ENCODE measurements at regions not wholly inside any gene's neighbourhood (a gene's known extent, or its start where the extent isn't known, plus 50 kb on each side); places are given as distances from the start of the nearest gene placed in this dataset.

DNA sequence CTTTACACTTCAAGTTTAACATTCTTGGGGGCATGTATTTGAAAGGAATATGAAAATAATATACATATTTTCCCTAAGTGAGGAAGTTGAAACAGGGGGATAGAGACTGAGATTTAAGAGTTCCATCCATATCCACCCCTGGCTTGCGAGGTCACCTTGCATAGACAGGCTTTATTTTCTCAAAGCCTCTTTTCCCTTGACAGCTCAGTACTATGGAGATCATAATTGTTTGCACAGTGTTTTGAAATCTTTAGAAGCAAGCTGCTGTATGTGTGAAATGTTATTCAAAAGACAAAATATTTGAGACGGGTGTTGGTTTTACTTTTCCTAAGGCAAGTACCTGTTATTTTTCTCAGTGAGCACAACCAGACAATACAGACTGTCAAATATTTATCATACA, 163.1 kb downstream of the LRRC70 start:
- no peak overlapping the region for H3K4me3 ChIP-seq
- H3K9me3 ChIP-seq (replicated peaks; ENCODE audit: control insufficient read depth, insufficient read depth, low read depth, low read length), result no peaks in the 10 kb centered on the region
- no peak overlapping the region for H2AFZ ChIP-seq (ENCODE audit: low read depth, low read length)
- no peaks in the 10 kb centered on the region for H3K36me3 ChIP-seq (ENCODE audit: control insufficient read depth, insufficient read depth, low read length)
- H3K27ac ChIP-seq (ENCODE audit: extremely low read depth, low read depth, low read length), result no peak overlapping the region
- in situ Hi-C loops (cut with MboI), result no loop called here
- no peaks in the 10 kb centered on the region for H3K27me3 ChIP-seq (ENCODE audit: control insufficient read depth in 2 of 2, insufficient read depth in 2 of 2, low read length in 2 of 2)
- ATAC-seq (no peak), DNase-seq (ENCODE audit: extremely low read depth in 1 of 4, low spot score in 3 of 4) (no peak), FAIRE-seq (no peak)
- no peaks in the 10 kb centered on the region for H3K4me1 ChIP-seq (replicated peaks in 1 of 2; ENCODE audit: control insufficient read depth in 2 of 2, insufficient read depth in 2 of 2, low read length in 2 of 2)
- no peaks in the 10 kb centered on the region for H4K20me1 ChIP-seq (replicated peaks; ENCODE audit: control insufficient read depth, insufficient read depth, low read length)
- intact Hi-C loops (cut with micrococcal nuclease), result no loop called here
- H3K9ac ChIP-seq (ENCODE audit: insufficient read depth in 1 of 2, low read depth in 2 of 2, low read length in 2 of 2), result no peak overlapping the region
- POLR2A ChIA-PET, result no interaction called here
- WGBS (ENCODE audit: insufficient coverage, low coverage, missing lambda C conversion rate), result 6% methylated on average over 2 of the region's 2 CpGs
- no peaks in the 10 kb centered on the region for H3K79me2 ChIP-seq (ENCODE audit: control insufficient read depth, insufficient read depth, low read length)
- CTCF ChIA-PET (ENCODE audit: low intra/inter-chr PET ratio), result no interaction called here
- no peaks in the 10 kb centered on the region for H3K9me1 ChIP-seq (ENCODE audit: control insufficient read depth, insufficient read depth, low read length)
- H3K4me2 ChIP-seq (ENCODE audit: insufficient read depth, low read length), result no peak overlapping the region
- BruUV-seq (replicated peaks), result no TSS peak
- TF ChIP-seq, protein P1, sequence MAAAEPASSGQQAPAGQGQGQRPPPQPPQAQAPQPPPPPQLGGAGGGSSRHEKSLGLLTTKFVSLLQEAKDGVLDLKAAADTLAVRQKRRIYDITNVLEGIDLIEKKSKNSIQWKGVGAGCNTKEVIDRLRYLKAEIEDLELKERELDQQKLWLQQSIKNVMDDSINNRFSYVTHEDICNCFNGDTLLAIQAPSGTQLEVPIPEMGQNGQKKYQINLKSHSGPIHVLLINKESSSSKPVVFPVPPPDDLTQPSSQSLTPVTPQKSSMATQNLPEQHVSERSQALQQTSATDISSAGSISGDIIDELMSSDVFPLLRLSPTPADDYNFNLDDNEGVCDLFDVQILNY (CRISPR knock-in tag; IDR thresholded peaks at IDR 0.05), result no peak
- TF ChIP-seq, protein P2, sequence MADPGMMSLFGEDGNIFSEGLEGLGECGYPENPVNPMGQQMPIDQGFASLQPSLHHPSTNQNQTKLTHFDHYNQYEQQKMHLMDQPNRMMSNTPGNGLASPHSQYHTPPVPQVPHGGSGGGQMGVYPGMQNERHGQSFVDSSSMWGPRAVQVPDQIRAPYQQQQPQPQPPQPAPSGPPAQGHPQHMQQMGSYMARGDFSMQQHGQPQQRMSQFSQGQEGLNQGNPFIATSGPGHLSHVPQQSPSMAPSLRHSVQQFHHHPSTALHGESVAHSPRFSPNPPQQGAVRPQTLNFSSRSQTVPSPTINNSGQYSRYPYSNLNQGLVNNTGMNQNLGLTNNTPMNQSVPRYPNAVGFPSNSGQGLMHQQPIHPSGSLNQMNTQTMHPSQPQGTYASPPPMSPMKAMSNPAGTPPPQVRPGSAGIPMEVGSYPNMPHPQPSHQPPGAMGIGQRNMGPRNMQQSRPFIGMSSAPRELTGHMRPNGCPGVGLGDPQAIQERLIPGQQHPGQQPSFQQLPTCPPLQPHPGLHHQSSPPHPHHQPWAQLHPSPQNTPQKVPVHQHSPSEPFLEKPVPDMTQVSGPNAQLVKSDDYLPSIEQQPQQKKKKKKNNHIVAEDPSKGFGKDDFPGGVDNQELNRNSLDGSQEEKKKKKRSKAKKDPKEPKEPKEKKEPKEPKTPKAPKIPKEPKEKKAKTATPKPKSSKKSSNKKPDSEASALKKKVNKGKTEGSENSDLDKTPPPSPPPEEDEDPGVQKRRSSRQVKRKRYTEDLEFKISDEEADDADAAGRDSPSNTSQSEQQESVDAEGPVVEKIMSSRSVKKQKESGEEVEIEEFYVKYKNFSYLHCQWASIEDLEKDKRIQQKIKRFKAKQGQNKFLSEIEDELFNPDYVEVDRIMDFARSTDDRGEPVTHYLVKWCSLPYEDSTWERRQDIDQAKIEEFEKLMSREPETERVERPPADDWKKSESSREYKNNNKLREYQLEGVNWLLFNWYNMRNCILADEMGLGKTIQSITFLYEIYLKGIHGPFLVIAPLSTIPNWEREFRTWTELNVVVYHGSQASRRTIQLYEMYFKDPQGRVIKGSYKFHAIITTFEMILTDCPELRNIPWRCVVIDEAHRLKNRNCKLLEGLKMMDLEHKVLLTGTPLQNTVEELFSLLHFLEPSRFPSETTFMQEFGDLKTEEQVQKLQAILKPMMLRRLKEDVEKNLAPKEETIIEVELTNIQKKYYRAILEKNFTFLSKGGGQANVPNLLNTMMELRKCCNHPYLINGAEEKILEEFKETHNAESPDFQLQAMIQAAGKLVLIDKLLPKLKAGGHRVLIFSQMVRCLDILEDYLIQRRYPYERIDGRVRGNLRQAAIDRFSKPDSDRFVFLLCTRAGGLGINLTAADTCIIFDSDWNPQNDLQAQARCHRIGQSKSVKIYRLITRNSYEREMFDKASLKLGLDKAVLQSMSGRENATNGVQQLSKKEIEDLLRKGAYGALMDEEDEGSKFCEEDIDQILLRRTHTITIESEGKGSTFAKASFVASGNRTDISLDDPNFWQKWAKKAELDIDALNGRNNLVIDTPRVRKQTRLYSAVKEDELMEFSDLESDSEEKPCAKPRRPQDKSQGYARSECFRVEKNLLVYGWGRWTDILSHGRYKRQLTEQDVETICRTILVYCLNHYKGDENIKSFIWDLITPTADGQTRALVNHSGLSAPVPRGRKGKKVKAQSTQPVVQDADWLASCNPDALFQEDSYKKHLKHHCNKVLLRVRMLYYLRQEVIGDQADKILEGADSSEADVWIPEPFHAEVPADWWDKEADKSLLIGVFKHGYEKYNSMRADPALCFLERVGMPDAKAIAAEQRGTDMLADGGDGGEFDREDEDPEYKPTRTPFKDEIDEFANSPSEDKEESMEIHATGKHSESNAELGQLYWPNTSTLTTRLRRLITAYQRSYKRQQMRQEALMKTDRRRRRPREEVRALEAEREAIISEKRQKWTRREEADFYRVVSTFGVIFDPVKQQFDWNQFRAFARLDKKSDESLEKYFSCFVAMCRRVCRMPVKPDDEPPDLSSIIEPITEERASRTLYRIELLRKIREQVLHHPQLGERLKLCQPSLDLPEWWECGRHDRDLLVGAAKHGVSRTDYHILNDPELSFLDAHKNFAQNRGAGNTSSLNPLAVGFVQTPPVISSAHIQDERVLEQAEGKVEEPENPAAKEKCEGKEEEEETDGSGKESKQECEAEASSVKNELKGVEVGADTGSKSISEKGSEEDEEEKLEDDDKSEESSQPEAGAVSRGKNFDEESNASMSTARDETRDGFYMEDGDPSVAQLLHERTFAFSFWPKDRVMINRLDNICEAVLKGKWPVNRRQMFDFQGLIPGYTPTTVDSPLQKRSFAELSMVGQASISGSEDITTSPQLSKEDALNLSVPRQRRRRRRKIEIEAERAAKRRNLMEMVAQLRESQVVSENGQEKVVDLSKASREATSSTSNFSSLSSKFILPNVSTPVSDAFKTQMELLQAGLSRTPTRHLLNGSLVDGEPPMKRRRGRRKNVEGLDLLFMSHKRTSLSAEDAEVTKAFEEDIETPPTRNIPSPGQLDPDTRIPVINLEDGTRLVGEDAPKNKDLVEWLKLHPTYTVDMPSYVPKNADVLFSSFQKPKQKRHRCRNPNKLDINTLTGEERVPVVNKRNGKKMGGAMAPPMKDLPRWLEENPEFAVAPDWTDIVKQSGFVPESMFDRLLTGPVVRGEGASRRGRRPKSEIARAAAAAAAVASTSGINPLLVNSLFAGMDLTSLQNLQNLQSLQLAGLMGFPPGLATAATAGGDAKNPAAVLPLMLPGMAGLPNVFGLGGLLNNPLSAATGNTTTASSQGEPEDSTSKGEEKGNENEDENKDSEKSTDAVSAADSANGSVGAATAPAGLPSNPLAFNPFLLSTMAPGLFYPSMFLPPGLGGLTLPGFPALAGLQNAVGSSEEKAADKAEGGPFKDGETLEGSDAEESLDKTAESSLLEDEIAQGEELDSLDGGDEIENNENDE (IDR thresholded peaks at IDR 0.05; ENCODE audit: low read depth, low read length), result no peak
- TF ChIP-seq NUFIP1 (IDR thresholded peaks at IDR 0.05; ENCODE audit: partially characterized antibody), result no peak
- no peak for TF ChIP-seq NFE2 (IDR thresholded peaks at IDR 0.05; ENCODE audit: low read depth)
- TF ChIP-seq, protein P3, sequence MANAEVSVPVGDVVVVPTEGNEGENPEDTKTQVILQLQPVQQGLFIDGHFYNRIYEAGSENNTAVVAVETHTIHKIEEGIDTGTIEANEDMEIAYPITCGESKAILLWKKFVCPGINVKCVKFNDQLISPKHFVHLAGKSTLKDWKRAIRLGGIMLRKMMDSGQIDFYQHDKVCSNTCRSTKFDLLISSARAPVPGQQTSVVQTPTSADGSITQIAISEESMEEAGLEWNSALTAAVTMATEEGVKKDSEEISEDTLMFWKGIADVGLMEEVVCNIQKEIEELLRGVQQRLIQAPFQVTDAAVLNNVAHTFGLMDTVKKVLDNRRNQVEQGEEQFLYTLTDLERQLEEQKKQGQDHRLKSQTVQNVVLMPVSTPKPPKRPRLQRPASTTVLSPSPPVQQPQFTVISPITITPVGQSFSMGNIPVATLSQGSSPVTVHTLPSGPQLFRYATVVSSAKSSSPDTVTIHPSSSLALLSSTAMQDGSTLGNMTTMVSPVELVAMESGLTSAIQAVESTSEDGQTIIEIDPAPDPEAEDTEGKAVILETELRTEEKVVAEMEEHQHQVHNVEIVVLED (CRISPR knock-in tag; IDR thresholded peaks at IDR 0.05), result no peak
- TF ChIP-seq PHF20 (IDR thresholded peaks at IDR 0.05; ENCODE audit: partially characterized antibody), result no peak
- TF ChIP-seq ZC3H11A (IDR thresholded peaks at IDR 0.05; ENCODE audit: low read depth, low read length), result no peak
- no peak for TF ChIP-seq HSF4 (CRISPR knock-in tag; IDR thresholded peaks at IDR 0.05; ENCODE audit: borderline replicate concordance)
- TF ChIP-seq MAFG (tag; conservative IDR thresholded peaks at IDR 0.05), result no peak
- TF ChIP-seq ZNF239 (CRISPR knock-in tag; IDR thresholded peaks at IDR 0.05), result no peak

All from K562 (cell line).